Hypothalamus (tissue), 51 donors: ENCODE measurements at regions not wholly inside any gene's neighbourhood (a gene's known extent, or its start where the extent isn't known, plus 50 kb on each side); places are given as distances from the start of the nearest gene placed in this dataset.

Experiments used
- DNase-seq, 51 donors: peaks; one replicate each; lab custom pipeline; 2025; lab: John Stamatoyannopoulos, UW

- DNase-seq, result no peak
These were observed 205.0 kb upstream of the TECRL start for GRCh38 chr4:64614276-64614675.

DNA sequence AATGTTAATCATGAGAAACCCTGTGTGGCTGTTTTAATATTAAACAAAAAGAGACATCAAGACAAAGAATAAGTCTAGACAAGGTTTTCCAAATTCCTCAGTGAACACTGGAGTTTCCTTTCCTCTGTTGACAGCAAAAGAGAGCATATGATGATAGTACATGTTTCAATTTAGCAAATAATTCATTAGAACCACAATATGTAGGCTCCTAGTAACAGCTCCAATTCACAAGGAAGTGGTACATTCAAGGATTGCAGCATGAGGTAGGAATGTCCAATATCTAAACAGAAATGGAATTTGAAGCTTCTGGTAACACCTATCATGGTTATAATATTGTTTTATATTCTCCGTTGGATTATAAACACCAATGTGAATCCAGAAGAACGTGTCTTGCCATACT lies 203.8 kb upstream of the TECRL start:
- DNase-seq, result no peak

DNA sequence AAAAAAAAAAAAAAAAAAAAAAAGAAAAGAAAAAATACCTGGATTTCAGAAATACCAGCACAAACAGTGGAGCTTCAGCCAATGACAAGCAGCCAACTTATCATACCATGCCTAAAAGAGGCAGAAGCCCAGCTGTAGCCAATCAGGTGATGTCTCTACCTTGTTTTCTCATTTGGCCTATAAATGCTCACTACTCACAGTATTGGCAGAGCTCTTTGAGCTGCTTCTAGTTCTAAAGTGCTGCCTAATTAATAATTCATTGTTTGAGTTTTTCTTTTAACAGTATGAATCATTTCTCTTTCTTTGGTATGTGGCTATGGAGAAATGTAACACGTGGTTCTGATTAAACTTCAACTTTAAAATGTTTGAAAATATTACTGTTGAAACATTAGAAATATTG lies 188.8 kb upstream of the TECRL start:
- no peak for DNase-seq

DNA sequence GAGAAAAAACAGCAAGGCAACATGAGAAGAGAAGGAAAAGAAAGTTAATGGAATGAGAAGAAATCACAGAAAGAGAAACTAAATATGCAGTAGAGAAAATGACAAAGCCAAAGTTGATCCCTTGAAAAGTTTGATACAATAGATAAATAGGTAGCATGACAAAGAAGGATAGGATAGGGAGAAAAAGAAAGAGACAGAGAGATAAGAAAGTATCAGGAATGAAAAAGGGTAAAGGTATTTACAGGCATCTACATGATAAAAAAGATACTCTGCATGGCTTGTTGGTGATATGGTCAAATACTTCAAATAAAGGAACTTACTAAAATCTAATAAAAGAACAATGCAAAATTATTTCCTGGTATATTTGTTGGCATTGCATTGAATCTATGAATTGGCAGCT lies 185.5 kb upstream of the TECRL start:
- DNase-seq, result no peak

DNA sequence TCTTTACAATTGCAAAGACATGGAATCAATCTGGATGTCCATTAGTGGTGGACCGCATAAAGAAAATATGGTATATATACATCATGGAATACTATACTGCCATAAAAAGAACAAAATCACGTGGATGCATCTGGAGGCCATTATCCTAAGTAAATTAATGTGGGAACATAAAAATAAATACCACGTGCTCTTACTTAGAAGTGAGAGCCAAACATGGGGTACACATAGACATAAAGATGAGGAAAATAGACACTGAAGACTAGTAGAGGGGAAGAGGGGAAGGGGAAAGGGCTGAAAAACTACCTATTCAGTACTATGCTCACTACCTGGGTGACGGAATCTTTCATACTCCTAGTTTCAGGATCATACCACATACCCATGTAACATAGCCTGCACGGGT lies 179.3 kb upstream of the TECRL start:
- no peak for DNase-seq

DNA sequence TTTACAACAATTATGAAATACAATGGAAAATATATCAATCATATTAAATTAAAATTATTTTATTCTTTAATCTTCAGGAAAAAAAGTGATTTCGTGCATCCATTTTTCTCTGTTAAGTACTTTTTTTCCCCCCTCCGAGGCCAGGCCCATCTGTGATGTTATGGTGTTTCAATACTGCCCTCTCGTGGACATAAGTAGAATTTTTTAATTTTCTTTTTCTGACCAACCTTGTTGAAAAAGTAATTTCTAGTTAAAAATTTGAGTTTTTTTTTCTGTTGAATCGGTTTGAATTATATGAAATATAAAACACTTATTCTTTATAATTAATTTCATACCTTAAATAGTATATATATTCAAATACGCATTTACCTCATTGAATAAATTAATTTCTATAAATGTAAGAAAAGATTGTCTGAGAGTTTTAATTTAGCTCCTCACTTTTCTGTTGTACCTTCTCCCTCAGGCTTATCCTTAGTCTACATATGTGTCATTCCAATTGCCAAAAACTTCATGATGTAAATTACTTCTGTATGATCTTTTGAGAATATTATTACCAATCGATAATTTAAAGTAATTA lies 175.8 kb upstream of the TECRL start:
- DNase-seq, result peak in 2 of 51 donors; percentile 3 to 13

- no peak for DNase-seq
These were observed 174.9 kb upstream of the TECRL start for GRCh38 chr4:64584125-64584524.

DNA sequence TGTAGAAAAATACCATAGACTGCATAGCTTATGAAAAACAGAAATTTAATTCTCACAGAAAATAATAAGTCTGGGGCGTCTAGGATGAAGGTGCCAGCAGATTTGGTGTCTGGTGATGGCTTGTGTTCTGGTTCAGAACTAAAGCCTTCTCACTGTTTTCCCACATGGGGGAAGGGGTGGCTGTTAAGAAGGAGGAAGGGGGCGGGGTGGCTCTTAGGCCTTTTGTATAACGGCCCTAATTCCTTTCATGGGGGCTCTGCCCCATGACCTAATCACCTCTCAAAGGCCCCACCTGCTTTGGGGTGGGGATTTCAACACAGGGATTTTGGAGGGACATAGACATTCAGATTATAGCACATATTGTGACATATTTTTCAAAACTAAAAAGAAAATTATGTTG lies 173.2 kb upstream of the TECRL start:
- DNase-seq, result no peak

- DNase-seq, result no peak
These were observed 172.2 kb upstream of the TECRL start for GRCh38 chr4:64581422-64581821.

- no peak for DNase-seq
These were observed 154.9 kb upstream of the TECRL start for GRCh38 chr4:64564126-64564525.

DNA sequence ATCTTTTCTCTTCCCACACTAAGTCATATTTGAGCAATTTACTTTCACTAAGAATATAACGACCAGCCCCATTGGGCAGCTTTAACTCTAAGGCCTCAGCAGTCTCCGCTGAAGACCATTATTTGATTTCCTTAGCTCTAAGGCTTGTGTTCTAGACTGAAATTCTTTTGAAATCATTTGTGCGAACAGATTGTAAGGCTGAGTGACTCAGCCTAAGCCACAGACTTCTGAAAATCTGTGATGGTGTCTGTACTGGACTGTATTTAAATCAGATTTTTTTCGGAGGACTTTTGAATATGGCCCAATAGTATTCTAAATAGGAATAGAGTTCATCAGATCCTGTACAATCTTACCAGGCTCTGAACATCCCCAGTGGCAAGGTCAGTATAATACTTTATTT lies 150.3 kb upstream of the TECRL start:
- no peak for DNase-seq

GRCh38 chr4:64551125-64551524 lies 141.9 kb upstream of the TECRL start:
- DNase-seq, result no peak

- DNase-seq, result no peak
These were observed 136.3 kb upstream of the TECRL start for GRCh38 chr4:64545593-64545992.

GRCh38 chr4:64539234-64539849 lies 130.1 kb upstream of the TECRL start:
- DNase-seq, result peak in 29 of 51 donors; percentile 1 to 80 (median 19)

DNA sequence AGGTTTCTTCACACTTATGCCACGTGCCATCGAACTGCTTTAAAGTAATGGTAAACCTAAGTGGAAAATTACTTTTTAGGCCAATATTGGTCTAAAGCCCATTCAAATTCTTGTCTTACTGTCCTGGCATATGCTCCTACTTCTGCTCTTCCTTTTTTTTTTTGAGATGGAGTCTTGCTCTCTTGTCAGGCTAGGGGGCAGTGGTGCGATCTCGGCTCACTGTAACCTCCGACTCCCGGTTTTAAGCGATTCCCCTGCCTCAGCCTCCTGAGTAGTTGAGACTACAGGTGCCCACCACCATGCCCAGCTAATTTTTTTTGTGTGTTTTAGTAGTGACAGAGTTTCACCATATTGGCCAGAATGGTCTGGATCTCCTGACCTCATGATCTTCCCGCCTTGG lies 129.0 kb upstream of the TECRL start:
- no peak for DNase-seq

- DNase-seq, result no peak
These were observed 124.4 kb upstream of the TECRL start for GRCh38 chr4:64533637-64534036.

DNA sequence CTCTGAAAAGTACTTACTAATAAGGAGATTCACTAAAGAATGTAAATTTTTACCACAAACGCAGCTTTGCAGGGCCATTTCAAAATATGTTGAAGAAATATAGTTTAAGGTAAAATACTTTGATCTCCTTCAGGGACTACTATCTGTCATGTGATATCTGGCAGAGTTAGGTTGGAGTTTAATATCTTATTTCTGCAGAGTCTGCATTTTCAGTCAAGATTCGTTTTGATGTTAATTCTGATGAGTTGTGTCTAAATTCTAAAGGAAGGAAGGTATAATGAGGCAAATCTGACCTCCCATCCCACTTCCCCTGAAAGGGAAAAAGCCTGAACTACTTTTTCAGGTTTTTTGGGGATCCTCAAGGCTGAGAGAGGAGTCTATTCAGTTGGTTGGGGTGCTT lies 123.9 kb upstream of the TECRL start:
- DNase-seq, result no peak

- DNase-seq, result no peak
These were observed 111.2 kb upstream of the TECRL start for GRCh38 chr4:64520421-64520820.

DNA sequence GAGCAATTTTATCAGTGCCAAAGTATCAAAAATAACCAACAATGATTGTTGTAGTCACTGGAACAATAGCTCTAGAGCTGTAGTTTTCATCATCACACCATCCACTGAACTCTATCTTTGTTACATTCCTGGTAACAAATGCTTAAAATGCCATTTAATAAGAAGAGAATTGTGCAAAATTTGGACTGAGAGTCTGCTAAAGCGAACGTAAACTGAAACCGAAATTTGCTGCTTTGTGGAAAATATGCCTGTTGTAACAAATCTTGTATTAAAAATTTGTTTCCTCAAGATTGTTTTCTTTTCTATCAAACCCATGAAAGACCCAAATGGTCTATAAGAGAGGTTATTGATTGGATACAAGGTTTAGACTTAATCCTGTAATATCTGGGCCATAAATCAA lies 109.3 kb upstream of the TECRL start:
- no peak for DNase-seq

- no peak for DNase-seq
These were observed 106.9 kb upstream of the TECRL start for GRCh38 chr4:64516176-64516575.

- DNase-seq, result no peak
These were observed 98.8 kb upstream of the TECRL start for GRCh38 chr4:64508089-64508488.

DNA sequence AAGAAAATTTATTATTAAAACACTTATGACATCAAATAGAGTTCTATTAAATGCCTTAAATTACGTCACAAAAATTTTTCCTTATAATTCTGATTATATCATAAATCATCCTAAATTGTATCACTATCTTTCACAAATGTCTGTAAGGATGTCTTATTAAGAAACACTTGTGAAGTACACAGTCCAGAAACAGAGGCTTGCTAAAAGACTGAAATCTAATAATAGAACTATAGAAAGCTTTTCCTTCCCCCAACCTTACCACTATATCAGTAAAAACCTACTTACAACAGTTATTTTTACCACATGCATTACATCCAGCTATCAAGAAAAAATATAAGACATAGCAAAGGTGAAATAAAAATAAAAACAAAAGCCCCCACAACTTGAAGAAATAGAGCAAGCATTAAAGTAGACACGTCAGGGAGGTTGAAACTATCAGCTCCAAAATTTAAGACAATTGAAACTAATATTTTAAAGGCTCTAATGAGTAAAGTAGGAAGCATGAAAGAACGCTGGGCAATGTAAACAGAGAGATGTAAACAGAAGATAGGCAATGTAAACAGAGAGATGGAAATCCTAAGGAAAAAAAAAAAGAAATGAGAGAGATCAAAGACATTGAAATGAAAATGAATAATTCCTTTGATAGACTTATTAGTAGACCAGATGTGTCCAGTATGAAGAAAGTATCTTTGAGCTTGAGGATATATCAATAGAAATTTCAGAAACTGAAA lies 94.9 kb upstream of the TECRL start:
- no peak for DNase-seq
